ENCODE measurements at regions not wholly inside any gene's neighbourhood (a gene's known extent, or its start where the extent isn't known, plus 50 kb on each side); places are given as distances from the start of the nearest gene placed in this dataset.

DNA sequence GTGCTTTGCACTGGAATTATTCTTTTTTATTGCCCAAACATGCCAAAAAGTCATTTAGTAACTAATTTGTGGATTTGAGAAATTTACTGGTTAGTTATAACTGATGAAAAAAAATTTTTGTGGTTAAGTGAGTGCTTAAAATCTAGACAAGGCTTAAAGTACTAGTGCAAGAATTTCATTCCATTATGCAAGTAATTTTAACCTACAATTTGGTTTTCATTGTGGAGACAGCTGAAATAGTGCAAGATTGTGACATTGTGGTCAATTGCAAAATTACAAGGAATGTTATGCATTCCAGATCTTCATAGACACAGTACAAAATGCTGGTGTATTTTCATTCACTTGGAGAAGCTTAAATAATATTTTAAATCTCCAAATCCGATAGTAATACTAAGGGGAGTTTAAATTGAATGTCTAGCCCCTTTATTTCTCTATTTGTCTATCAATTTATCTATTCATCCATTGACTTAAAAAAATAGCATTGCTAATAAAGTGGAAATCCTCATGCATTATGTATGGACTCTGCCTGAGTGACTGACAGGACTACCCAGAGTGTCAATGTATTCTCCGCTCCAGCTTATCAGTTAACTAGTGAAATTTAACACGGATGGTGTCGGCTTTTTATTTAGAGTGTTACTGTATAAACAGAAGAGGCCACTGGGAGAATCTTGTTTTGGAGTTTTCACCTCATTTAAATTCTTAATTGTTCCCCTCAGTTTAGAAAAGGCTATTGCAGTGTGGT, 125.9 kb downstream of the ALX1 start:
- Mint-ChIP-seq H3K9me3 (ENCODE audit: low read depth, unreplicated experiment) (no peaks in the 10 kb centered on the region), H3K27me3 (ENCODE audit: unreplicated experiment) (no peaks in the 10 kb centered on the region), H3K36me3 (ENCODE audit: insufficient read depth, unreplicated experiment) (no peaks in the 10 kb centered on the region), H3K4me3 (ENCODE audit: low read depth, unreplicated experiment) (no peak overlapping the region), H3K27ac (ENCODE audit: unreplicated experiment) (no peak overlapping the region), H3K4me1 (ENCODE audit: low read depth, unreplicated experiment) (no peaks in the 10 kb centered on the region)
- no peak for DNase-seq
- TF ChIP-seq, protein P1, sequence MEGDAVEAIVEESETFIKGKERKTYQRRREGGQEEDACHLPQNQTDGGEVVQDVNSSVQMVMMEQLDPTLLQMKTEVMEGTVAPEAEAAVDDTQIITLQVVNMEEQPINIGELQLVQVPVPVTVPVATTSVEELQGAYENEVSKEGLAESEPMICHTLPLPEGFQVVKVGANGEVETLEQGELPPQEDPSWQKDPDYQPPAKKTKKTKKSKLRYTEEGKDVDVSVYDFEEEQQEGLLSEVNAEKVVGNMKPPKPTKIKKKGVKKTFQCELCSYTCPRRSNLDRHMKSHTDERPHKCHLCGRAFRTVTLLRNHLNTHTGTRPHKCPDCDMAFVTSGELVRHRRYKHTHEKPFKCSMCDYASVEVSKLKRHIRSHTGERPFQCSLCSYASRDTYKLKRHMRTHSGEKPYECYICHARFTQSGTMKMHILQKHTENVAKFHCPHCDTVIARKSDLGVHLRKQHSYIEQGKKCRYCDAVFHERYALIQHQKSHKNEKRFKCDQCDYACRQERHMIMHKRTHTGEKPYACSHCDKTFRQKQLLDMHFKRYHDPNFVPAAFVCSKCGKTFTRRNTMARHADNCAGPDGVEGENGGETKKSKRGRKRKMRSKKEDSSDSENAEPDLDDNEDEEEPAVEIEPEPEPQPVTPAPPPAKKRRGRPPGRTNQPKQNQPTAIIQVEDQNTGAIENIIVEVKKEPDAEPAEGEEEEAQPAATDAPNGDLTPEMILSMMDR (IDR thresholded peaks at IDR 0.05; ENCODE audit: unreplicated experiment), result no peak
- CTCF ChIA-PET, result no interaction called here
- intact Hi-C loops (cut with micrococcal nuclease; ENCODE audit: unreplicated experiment), result no loop called here
- BruUV-seq (replicated peaks), result no TSS peak

DNA sequence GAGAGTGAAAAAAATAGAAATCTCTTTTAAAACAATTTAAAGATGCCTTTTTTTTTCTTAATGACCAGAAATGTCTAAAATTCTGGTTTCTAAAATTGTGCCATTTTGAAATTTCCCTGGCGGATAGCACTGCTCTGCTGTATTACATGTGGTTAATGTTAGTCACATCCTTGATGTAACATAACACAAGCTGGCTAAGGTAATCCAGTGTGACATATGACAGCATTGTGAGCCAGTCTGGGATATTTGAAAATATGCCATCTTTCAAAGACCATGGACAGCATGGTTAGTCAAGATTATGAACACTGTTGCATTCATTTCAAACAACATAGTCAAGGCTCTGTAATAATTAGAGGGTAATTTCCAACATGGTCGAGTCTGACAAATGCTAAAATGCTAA, 133.2 kb downstream of the ALX1 start:
- Mint-ChIP-seq H3K4me3 (ENCODE audit: low read depth, unreplicated experiment) (no peak overlapping the region), H3K27me3 (ENCODE audit: unreplicated experiment) (no peaks in the 10 kb centered on the region), H3K9me3 (ENCODE audit: low read depth, unreplicated experiment) (no peaks in the 10 kb centered on the region), H3K36me3 (ENCODE audit: insufficient read depth, unreplicated experiment) (no peaks in the 10 kb centered on the region), H3K4me1 (ENCODE audit: low read depth, unreplicated experiment) (no peaks in the 10 kb centered on the region), H3K27ac (ENCODE audit: unreplicated experiment) (no peak overlapping the region)
- intact Hi-C loops (cut with micrococcal nuclease; ENCODE audit: unreplicated experiment), result no loop called here
- TF ChIP-seq, protein P1 (IDR thresholded peaks at IDR 0.05; ENCODE audit: unreplicated experiment), result no peak
- CTCF ChIA-PET, result no interaction called here
- BruUV-seq (replicated peaks), result no TSS peak
- DNase-seq, result no peak

DNA sequence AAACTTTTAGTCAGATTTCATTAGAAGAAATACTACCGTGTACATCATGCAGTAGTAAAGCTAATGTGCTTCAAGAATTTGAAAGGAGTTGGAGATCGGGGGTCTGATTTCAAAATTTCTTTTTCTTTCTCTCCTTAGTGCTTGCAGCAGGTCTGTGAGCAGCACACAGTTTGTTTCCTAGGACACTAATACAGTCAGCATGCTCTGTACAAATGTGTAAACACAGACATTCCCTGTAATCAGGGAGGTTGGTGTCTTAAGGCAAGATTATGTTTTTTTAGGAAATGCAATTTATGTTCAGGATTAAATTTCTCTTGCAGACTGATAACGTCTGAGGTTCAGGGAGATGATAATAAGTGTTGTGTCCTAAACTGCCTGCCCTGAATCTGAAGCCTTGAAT, 142.7 kb downstream of the ALX1 start:
- no peaks in the 10 kb centered on the region for H3K36me3 Mint-ChIP-seq (ENCODE audit: insufficient read depth, unreplicated experiment)
- BruUV-seq (replicated peaks), result no TSS peak
- CTCF ChIA-PET, result no interaction called here
- no peak overlapping the region for H3K27ac Mint-ChIP-seq (ENCODE audit: unreplicated experiment)
- intact Hi-C loops (cut with micrococcal nuclease; ENCODE audit: unreplicated experiment), result no loop called here
- H3K4me1 Mint-ChIP-seq (ENCODE audit: low read depth, unreplicated experiment), result no peaks in the 10 kb centered on the region
- TF ChIP-seq, protein P1 (IDR thresholded peaks at IDR 0.05; ENCODE audit: unreplicated experiment), result no peak
- no peaks in the 10 kb centered on the region for H3K27me3 Mint-ChIP-seq (ENCODE audit: unreplicated experiment)
- H3K4me3 Mint-ChIP-seq (ENCODE audit: low read depth, unreplicated experiment), result no peak overlapping the region
- no peak for DNase-seq
- no peaks in the 10 kb centered on the region for H3K9me3 Mint-ChIP-seq (ENCODE audit: low read depth, unreplicated experiment)

DNA sequence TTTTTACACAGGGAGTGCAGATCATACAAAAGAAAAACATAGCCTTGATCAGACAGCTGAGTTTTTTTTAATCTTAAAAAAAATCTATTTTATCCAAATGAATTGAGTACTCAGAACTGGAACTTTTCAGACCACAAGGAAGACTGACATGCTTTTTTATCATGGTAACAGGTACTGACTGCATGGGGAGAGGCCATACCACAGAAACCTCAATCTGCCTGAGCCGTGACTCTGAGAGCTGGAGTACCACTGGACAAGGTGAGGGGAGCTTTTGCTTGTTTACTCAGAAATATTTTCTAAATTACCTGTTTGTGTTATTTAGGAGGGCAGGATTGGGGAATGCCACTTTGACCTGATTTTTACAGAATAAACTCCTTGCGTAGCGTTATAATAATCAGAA, 143.9 kb downstream of the ALX1 start:
- intact Hi-C loops (cut with micrococcal nuclease; ENCODE audit: unreplicated experiment), result no loop called here
- no TSS peak for BruUV-seq (replicated peaks)

More for the DNA sequence above, 143.9 kb downstream of the ALX1 start:
- CTCF ChIA-PET, result interaction anchor here (1.2 to 2.0 kb wide), 3 partner anchors 24 to 496 kb away, joined by 7 to 13 read pairs (median 11); no protein-coding TSS in a partner anchor
- Mint-ChIP-seq H3K36me3 (ENCODE audit: insufficient read depth, unreplicated experiment) (no peaks in the 10 kb centered on the region), H3K4me1 (ENCODE audit: low read depth, unreplicated experiment) (no peaks in the 10 kb centered on the region), H3K9me3 (ENCODE audit: low read depth, unreplicated experiment) (no peaks in the 10 kb centered on the region), H3K27me3 (ENCODE audit: unreplicated experiment) (no peaks in the 10 kb centered on the region), H3K27ac (ENCODE audit: unreplicated experiment) (no peak overlapping the region), H3K4me3 (ENCODE audit: low read depth, unreplicated experiment) (no peak overlapping the region)
- TF ChIP-seq, protein P1 (IDR thresholded peaks at IDR 0.05; ENCODE audit: unreplicated experiment), result no peak
- no peak for DNase-seq

Data from Calu3 (cell line).